Limb (tissue), 2 donors: ENCODE measurements at regions not wholly inside any gene's neighbourhood (a gene's known extent, or its start where the extent isn't known, plus 50 kb on each side); places are given as distances from the start of the nearest gene placed in this dataset.

Experiments
- DNase-seq, 2 donors: peaks; one replicate each; pipeline ENCODE4 v3.0.0-alpha.2; 2016; ENCODE audit errors: extremely low spot score in 2 of 2

- no peak for DNase-seq
Measured at GRCh38 chr1:244192325-244192724, 141.2 kb downstream of the ZBTB18 start.

DNA sequence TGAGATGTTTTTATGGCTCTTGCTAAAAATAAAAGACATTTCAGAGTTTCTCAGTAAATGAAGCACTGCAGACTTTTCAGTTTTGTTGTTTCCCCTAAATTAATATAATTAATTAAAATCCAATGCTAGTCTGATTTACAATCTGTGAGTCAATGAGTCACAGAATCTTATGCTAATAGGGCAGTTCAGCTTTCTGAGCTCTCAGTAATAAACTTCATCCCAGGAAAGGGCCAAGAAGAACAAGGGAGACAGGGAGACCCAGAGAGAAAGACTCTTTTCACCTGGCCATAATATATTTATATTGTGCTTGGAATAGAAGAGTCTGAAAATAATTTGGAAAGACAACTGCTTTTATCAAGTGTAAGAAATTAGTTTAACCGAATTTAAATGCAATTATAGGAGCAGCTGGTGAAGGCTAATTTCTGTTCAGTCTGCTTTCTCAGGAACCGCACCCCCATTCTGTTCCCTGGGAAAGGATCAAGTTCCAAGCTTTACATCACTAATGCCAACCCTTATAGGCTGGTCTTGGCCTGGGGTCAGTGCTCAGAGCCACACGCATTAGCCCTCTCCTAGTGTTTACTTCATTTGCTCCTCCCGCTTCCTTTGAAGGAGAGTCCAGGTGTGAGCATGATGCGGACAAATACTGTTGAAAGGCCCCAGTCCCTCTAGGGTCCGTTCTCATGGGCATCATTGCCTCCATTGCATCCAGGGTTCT lies 145.6 kb downstream of the ZBTB18 start:
- no peak for DNase-seq

- DNase-seq, result no peak
Measured at GRCh38 chr1:244197851-244198375, 146.8 kb downstream of the ZBTB18 start.

GRCh38 chr1:244199902-244200301 lies 148.8 kb downstream of the ZBTB18 start:
- DNase-seq, result no peak

DNA sequence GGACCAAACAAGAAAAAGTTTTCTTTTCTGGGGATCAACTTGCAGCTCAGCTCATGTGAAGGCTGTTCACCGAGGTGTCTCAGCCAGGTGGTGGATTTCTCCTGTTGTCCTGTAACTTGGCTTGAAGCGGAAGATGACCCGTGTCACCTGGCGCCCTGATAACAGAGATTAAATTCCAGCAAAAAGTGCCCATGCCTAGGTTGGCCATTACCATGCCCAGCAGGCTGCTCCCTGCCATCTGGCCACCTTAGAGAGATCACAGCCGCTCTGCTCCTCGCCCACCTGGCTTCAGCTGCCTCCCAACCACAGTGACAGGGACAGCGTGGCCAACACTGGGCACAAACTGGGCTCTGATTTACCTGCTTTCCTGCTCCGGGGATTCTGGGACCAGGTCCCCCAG lies 149.5 kb downstream of the ZBTB18 start:
- no peak for DNase-seq

GRCh38 chr1:244201750-244202149 lies 150.7 kb downstream of the ZBTB18 start:
- DNase-seq, result no peak

GRCh38 chr1:244204004-244204403 lies 152.9 kb downstream of the ZBTB18 start:
- DNase-seq, result no peak

DNA sequence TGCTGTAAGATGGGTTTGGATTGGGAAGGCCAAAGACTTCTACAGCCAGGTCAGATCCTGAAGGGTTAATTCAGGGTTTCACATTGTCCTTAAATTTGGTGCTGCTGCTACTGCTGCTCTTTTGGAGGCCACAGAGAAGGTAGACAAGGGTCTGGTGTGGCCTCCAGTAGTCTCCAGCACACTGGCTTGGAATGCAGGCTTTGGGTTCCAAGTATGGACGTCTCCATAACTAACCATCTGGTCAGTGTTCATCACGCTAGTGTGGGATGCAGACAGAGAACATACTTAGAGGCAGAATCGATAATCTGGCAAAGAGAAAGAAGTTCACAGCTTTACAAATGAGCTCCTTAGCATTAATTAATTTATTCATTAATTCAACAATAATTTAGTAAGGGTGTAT lies 154.1 kb downstream of the ZBTB18 start:
- no peak for DNase-seq

DNA sequence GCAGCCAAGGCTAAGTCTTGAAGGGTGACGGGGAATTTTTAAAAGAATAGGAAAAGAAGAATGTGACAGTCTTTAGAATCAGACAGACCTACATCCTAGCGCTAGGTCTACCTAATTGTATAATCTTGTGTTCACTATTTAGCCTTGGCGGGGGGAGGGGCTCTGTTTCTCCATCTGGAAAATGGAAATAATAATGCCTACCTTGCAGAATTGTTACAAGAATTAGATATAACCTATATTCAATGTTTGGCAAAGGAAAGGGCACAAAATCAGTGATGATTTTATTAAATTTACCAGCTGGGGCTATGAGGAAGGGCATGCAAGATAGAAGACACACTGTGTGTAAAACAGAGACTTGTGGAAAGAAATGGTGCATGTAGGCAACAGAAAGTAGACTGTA lies 154.8 kb downstream of the ZBTB18 start:
- no peak for DNase-seq

DNA sequence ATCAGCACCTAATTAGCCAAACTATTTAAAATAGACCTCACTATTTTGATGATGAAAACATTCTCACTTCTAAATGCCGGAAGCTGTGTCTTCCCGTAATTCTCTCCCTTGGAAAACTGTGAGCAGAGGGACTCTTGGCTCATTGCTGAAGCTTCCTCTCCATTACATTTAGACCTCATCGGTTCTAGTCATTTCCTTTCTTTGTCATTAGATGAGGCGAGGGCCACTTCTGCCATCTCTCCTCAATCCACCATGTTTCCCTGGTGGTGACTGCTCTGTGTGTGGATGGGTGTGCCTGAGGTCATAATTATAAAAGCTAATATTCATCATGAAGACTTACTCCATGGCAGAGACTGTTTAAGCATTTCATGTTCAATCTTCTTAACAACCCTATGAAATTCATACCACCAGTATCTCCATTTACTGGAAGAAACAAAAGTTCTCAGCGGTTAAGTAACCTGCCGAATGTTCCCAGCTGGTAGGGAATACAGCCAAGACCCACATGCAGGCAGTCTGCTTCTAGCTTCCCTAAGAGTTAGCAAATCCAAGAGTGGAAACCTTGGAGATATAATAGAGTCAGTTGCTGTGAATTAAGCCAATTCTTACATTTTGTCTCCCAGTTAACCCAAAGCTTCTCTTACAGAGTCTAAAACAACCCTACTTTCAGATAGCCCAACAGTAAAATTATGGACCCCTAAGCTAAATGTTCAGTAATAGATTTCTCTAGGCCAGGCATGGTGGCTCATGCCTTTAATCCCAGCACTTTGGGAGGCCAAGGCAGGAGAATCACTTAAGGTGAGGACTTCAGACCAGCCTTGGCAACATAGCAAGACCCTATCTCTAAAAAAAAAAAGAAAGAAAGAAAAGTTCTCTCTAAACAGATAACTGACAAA lies 156.2 kb downstream of the ZBTB18 start:
- no peak for DNase-seq

DNA sequence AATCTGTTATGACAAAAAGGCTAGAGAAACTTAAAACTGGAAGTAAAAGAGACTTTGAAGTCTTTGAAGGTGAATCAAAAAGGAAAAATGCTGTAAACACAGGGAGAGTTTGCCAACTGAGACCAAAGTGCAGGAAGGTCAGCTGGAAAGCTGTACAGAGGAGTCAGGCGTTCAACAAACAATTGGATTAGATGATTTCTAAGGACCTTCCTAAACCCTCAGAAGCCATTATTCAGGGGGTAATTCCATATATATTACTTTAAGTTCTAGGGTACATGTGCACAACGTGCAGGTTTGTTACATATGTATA lies 156.8 kb downstream of the ZBTB18 start:
- no peak for DNase-seq

- DNase-seq, result no peak
Measured at GRCh38 chr1:244209955-244210354, 158.9 kb downstream of the ZBTB18 start.

DNA sequence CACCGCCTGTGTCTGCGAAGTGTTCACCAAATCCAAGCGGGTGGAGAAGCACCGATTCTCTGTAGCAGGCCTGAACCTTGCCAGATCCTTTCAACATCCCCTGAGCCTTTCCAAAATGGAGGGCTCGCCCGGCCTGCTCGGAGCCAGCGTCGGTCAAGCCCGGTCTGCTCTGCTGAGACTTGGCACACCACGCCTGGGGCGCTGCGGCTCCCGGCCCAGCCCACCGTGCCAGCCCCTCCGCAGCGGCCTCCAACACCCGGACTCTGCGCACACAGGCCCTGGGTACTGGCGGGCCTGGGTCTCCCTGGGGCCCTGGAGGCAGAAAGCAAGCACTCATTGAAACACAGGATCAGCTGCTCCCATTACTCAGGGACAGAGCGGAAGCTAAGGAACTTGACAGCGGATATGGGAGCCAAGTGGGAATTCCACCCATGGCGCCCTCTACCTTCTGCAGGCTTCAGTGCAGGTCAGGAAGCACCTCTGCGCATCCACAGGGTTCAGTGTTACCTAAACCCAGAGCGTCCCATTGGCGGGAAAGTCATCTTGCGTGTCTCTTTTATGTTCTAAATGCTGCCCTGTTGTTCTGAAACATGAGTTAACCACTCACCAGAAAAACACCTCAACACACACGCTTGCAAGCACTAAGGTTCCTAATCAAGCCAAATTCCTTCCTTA lies 159.9 kb downstream of the ZBTB18 start:
- no peak for DNase-seq

- no peak for DNase-seq
Measured at GRCh38 chr1:244211559-244211944, 160.5 kb downstream of the ZBTB18 start.

DNA sequence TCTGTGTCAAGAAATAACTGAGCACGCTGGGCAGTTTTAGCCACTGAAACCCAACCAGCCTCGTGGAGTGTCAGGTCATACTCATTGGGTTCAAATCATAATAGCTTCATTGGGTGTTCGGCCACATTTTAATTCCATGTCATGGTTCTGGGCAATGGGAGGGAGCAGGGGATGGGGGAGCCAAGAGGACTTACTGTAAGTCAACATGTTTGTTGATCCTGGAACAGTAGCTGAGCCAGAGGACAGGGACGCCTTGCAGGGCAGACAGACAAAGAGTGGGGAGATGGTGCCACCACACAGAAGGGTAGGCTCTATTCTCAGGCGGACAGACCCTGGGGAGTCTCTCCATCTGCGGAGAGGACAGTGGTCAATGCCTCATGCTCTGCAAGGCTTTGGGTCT lies 161.1 kb downstream of the ZBTB18 start:
- no peak for DNase-seq

- no peak for DNase-seq
Measured at GRCh38 chr1:244212797-244213475, 161.9 kb downstream of the ZBTB18 start.

DNA sequence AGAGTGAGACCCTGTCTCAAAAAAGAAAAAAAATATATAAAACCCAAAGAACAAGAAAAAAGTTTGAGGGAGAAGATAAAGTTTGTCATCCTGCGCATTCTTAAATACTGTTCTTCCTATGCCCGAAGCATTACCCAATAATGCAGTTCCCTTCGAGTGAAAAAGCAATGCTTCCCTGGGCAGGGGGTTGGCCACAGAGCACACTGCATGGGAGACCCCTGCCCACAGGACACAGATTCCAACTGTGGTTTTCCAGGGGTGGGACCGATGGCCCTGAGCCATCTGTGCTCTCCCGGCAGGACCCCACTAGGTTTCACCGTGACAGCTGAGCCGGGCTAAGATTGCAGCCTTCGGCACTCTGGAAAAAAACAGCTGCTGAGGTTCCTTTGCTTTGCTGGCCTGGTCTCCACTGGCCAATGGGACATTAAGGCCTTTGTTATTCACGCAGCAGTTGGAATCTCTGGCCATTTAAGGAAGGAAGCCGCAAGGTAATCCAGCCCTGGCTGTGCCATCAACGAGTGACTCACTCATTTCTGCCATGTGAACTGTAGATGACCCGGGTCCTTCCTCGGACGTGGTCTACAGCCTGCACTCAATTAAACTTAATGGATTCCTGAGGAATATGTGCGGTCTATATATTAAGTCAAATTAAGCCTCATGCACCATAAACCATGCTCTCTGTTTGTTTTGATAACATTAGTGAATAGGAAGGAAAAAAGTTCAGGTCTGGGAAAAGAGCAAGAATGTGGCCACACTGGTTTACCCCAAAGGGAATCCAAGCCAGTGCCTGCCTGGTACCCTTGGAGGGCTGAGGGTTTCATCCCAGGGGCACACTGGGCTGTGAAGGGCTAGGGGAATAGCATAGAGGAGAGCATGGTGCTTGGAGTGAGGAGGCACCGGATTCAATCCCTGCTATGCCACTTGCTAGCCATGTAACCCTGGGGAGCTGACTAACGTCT lies 163.2 kb downstream of the ZBTB18 start:
- peak; percentile 55 to 56 for DNase-seq

DNA sequence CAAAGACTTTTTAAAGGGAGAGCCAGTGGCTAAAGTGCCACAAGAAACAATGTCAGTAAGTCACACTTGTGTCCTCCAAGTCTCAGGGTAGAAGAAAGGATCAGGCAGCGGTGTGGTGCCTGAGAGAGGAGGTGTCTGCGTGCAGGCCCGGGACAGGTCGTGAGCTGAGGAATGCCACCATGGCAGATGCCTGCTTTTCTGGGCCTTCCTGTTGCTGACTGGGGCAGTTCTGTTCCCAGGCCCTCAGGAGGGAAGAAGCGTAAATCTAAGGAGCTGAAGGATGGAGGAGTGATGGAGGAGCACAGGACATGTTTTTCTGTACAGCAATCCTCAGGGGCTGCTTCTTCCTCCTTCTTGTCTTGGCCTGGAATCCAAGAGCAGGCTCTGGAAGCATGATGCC lies 165.8 kb downstream of the ZBTB18 start:
- no peak for DNase-seq

DNA sequence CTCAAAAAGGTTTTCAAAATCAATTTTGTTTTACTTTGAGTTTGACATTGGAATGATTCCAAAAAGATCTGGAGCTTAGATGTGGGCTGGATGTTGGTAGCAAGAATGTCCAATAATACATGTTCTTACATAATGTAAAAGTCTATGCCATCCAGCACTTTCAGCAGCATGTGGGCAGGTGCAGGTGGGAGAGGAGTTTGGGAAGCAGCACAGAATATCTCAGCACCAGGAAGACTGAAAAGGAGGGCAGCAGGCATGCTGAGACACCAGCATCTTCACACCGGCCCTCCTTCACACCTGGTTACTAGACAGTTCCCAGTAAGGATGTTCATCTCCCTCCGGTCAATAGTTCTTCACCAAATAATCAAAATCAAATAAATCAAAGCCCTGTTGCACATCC lies 166.6 kb downstream of the ZBTB18 start:
- no peak for DNase-seq

GRCh38 chr1:244218220-244218619 lies 167.1 kb downstream of the ZBTB18 start:
- no peak for DNase-seq

GRCh38 chr1:244219149-244219548 lies 168.1 kb downstream of the ZBTB18 start:
- no peak for DNase-seq
